ENCODE measurements at regions not wholly inside any gene's neighbourhood (a gene's known extent, or its start where the extent isn't known, plus 50 kb on each side); places are given as distances from the start of the nearest gene placed in this dataset.

DNA sequence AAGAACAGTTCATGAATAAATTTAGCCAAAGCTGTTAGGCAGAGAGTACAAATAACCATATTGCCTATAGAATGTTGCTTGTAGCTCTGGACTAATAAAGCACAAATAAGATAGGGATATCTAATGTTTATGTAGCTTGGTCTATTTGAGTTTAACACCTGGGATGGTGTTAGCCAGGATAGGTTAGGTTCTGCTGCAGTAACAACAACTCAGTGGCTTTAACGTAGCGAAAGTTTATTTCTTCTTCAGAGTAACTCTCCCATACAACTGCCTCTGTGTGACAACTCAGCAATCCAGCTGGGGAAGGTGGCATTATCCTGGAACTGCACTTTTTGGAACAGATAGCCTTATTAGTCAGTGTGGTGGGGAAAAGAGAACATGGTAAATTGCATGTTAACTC lies 52.2 kb upstream of the STEAP4 start:
- Histone ChIP-seq H3K9me3 (no peaks in the 10 kb centered on the region), H3K4me3 (no peak overlapping the region), H3K27me3 (no peaks in the 10 kb centered on the region), H3K27ac (no peak overlapping the region), H3K4me1 (no peaks in the 10 kb centered on the region), H3K36me3 (no peaks in the 10 kb centered on the region)
- 93 to 97% methylated on average over 2 of the region's 2 CpGs for WGBS, 2 donors
- DNase-seq, result no peak
- TF ChIP-seq EP300 (IDR thresholded peaks at IDR 0.05) (no peak), POLR2AphosphoS5 (IDR thresholded peaks at IDR 0.05) (no peak), CTCF (IDR thresholded peaks at IDR 0.05) (no peak), POLR2A (IDR thresholded peaks at IDR 0.05) (no peak)
- intact Hi-C loops (cut with DNase I), result no loop called here

GRCh38 chr7:88358526-88358838 lies 51.8 kb upstream of the STEAP4 start:
- Histone ChIP-seq H3K36me3 (no peaks in the 10 kb centered on the region), H3K4me1 (no peaks in the 10 kb centered on the region), H3K27me3 (no peaks in the 10 kb centered on the region), H3K9me3 (no peaks in the 10 kb centered on the region), H3K27ac (no peak overlapping the region), H3K4me3 (no peak overlapping the region)
- WGBS, 2 donors, result 28 to 72% methylated on average over 2 of the region's 2 CpGs
- TF ChIP-seq EP300 (IDR thresholded peaks at IDR 0.05), result no peak
- no peak for TF ChIP-seq CTCF (IDR thresholded peaks at IDR 0.05)
- intact Hi-C loops (cut with DNase I), result no loop called here
- DNase-seq, result no peak

DNA sequence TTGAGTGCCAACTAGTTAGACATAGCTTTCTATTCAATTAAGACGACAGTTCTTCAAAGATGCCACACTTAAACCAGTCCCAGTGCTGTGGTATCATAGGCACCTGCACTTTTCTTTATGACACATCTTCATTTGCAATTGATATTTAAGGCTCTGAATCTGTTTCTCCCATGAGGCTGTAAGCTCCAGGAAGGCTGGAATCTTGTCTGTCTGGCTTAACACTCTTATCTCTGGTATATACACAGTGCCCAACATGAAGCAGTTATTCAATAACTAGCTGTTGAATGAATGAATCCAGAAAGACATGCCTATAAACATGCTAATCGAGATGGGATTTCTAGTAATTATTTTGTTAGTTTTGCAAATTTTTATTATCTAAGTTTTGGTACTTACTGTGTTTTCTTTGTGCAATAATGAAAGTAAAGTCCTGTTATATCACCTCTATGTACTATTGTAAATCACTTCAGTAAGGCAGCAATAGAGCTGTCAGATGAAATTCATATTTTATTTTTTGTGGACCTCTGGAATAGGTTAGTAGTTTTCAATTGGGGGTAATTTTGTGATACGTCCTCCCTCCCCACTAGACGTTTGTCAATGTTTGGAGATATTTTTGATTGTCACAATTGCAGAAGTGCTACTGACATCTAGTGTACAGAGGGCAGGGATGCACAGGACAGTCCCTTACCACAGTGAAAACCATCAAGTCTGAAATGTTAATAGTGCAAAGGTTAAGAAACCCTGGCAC lies 51.3 kb upstream of the STEAP4 start:
- Histone ChIP-seq H3K4me1 (no peaks in the 10 kb centered on the region), H3K36me3 (no peaks in the 10 kb centered on the region), H3K9me3 (no peaks in the 10 kb centered on the region), H3K4me3 (no peak overlapping the region), H3K27ac (no peak overlapping the region), H3K27me3 (no peaks in the 10 kb centered on the region)
- TF ChIP-seq POLR2A (IDR thresholded peaks at IDR 0.05) (no peak), EP300 (IDR thresholded peaks at IDR 0.05) (no peak)
- no peak for DNase-seq
- intact Hi-C loops (cut with DNase I), result no loop called here
- 8 to 46% methylated on average over 4 of the region's 4 CpGs for WGBS, 2 donors

DNA sequence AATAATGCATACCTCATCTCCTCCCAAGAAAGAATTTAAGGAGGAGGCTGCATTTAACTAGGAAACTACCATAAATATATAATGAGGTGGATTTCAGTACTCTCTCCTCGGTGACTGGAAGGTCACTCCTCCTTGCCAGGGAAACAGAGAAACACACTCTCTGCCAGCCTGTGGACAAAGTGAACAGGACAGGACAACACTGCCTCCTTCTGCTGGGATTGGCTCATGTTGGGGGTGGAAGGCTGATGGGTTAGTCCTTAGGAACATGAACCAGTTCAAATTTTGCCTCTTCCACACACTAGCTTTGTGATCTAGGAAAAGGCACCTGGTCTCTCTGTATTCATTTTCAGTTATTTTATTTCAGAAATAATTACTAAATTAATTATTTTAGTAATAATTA lies 50.6 kb upstream of the STEAP4 start:
- H3K36me3 ChIP-seq, result no peaks in the 10 kb centered on the region
- H3K4me1 ChIP-seq, result no peaks in the 10 kb centered on the region
- no peaks in the 10 kb centered on the region for H3K27me3 ChIP-seq
- intact Hi-C loops (cut with DNase I), result no loop called here
- TF ChIP-seq POLR2AphosphoS5 (IDR thresholded peaks at IDR 0.05) (no peak), CTCF (IDR thresholded peaks at IDR 0.05) (no peak), POLR2A (IDR thresholded peaks at IDR 0.05) (no peak), EP300 (IDR thresholded peaks at IDR 0.05) (no peak)
- no peaks in the 10 kb centered on the region for H3K9me3 ChIP-seq
- DNase-seq, result no peak
- 23 to 64% methylated on average over 1 of the region's 1 CpG for WGBS, 2 donors
- no peak overlapping the region for H3K4me3 ChIP-seq
- no peak overlapping the region for H3K27ac ChIP-seq

Small RNA genes lying in the stretch of these regions (small RNA-seq; reads per million reads assigned to genes)
- gene EIF4A1P13 (0 reads per million in 3 donors), gene RF00272 (0 reads per million in 3 donors)
